ENCODE measurements at regions not wholly inside any gene's neighbourhood (a gene's known extent, or its start where the extent isn't known, plus 50 kb on each side); places are given as distances from the start of the nearest gene placed in this dataset.
"Not testable (repeated sequence)": the region's sequence is repeated elsewhere in the genome, so short reads cannot be mapped to it uniquely, and the experiment has no call there.

DNA sequence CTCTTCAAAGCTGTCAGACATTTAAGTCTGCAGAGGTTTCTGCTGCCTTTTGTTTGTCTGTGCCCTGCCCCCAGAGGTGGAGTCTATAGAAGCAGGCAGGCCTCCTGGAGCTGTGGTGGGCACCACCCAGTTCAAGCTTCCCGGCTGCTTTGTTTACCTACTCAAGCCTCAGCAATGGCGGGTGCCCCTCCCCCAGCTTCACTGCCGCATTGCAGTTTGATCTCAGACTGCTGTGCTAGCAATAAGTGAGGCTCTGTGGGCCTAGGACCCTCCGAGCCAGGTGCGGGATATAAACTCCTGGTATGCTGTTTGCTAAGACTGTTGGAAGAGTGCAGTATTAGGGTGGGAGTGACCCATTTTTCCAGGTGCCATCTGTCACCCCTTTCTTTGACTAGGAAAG, 145.5 kb downstream of the DMRT2 start:
- H4K20me1 ChIP-seq (ENCODE audit: insufficient read depth, low read length); H3K79me2 ChIP-seq (ENCODE audit: insufficient read depth, low read length); H3K36me3 ChIP-seq (ENCODE audit: insufficient read depth, low read length); H3K4me1 ChIP-seq (ENCODE audit: insufficient read depth, low read length, severe bottlenecking); H3K4me3 ChIP-seq (ENCODE audit: low read depth, low read length, poor library complexity, severe bottlenecking); H3K9me2 ChIP-seq (ENCODE audit: low read depth, low read length); H3K9me3 ChIP-seq (ENCODE audit: low read length); H3K4me2 ChIP-seq (ENCODE audit: low read length); H3K27me3 ChIP-seq (ENCODE audit: insufficient read depth, low read length); H3K27ac ChIP-seq (ENCODE audit: low read depth, low read length, poor library complexity, severe bottlenecking); H3F3A ChIP-seq (ENCODE audit: insufficient read depth, low read length); H2AFZ ChIP-seq (ENCODE audit: low read length); H3K9ac ChIP-seq (ENCODE audit: low read length): not testable (repeated sequence)

DNA sequence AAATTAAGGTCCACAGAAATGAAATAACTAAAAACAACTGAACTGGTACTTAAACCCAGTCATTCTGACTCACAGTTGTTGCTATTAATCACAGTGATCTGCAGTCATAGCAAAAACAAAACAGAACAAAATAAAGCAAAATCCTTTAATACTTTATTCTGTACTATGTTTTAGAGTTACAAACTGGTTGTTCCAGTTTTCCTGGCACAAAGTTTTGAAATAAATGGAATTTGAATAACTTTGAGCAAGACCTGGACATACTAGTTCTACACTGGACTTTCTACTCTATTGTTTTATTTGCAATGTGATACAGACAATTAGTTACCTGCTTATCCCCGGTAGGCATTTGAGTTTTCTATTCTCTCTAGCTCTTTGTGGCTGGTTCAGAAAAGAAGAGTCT, 147.9 kb downstream of the DMRT2 start:
- Histone ChIP-seq H3K27ac (ENCODE audit: low read depth, low read length, poor library complexity, severe bottlenecking) (no peak overlapping the region), H4K20me1 (ENCODE audit: insufficient read depth, low read length) (no peaks in the 10 kb centered on the region), H3K4me3 (ENCODE audit: low read depth, low read length, poor library complexity, severe bottlenecking) (no peak overlapping the region), H3K79me2 (ENCODE audit: insufficient read depth, low read length) (no peaks in the 10 kb centered on the region), H3K27me3 (ENCODE audit: insufficient read depth, low read length) (no peaks in the 10 kb centered on the region), H3K9me3 (ENCODE audit: low read length) (no peaks in the 10 kb centered on the region), H3K4me1 (ENCODE audit: insufficient read depth, low read length, severe bottlenecking) (no peaks in the 10 kb centered on the region), H3K36me3 (ENCODE audit: insufficient read depth, low read length) (no peaks in the 10 kb centered on the region), H3K9ac (ENCODE audit: low read length) (no peak overlapping the region), H2AFZ (ENCODE audit: low read length) (no peak overlapping the region), H3K4me2 (ENCODE audit: low read length) (no peak overlapping the region), H3F3A (ENCODE audit: insufficient read depth, low read length) (no peaks in the 10 kb centered on the region), H3K9me2 (ENCODE audit: low read depth, low read length) (no peaks in the 10 kb centered on the region)
- TF ChIP-seq, protein P1, sequence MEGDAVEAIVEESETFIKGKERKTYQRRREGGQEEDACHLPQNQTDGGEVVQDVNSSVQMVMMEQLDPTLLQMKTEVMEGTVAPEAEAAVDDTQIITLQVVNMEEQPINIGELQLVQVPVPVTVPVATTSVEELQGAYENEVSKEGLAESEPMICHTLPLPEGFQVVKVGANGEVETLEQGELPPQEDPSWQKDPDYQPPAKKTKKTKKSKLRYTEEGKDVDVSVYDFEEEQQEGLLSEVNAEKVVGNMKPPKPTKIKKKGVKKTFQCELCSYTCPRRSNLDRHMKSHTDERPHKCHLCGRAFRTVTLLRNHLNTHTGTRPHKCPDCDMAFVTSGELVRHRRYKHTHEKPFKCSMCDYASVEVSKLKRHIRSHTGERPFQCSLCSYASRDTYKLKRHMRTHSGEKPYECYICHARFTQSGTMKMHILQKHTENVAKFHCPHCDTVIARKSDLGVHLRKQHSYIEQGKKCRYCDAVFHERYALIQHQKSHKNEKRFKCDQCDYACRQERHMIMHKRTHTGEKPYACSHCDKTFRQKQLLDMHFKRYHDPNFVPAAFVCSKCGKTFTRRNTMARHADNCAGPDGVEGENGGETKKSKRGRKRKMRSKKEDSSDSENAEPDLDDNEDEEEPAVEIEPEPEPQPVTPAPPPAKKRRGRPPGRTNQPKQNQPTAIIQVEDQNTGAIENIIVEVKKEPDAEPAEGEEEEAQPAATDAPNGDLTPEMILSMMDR (IDR thresholded peaks at IDR 0.05; ENCODE audit: low read length): no peak
- no peak for TF ChIP-seq EZH2 (IDR thresholded peaks at IDR 0.05; ENCODE audit: borderline replicate concordance, low read length)

DNA sequence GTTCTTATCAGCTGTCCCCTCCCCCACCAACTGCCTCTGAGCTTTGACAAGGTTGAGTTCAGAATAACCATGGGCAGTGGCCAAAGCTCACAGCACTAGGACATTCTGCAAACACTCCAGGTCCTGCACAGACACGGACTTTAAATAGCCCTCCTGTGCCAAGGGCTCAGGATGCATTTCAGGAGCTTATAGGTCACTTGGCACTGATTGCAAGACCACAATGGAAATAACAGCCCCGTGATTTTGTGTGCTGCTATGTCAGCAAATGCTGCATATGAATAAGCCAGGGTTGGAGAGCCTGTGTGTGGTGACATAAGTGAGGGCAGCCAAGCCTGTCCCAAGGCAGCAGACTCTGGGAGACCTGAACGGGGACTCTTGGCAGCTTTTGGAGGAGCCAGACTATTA, 150.7 kb downstream of the DMRT2 start:
- TF ChIP-seq, protein P1 (IDR thresholded peaks at IDR 0.05; ENCODE audit: low read length): no peak
- TF ChIP-seq EZH2 (IDR thresholded peaks at IDR 0.05; ENCODE audit: borderline replicate concordance, low read length): no peak
- no peaks in the 10 kb centered on the region for H3K9me3 ChIP-seq (ENCODE audit: low read length)
- H4K20me1 ChIP-seq (ENCODE audit: insufficient read depth, low read length): no peaks in the 10 kb centered on the region
- no peak overlapping the region for H2AFZ ChIP-seq (ENCODE audit: low read length)
- no peak overlapping the region for H3K9ac ChIP-seq (ENCODE audit: low read length)
- H3K36me3 ChIP-seq (ENCODE audit: insufficient read depth, low read length): no peaks in the 10 kb centered on the region
- no peak overlapping the region for H3K4me2 ChIP-seq (ENCODE audit: low read length)
- H3K27me3 ChIP-seq (ENCODE audit: insufficient read depth, low read length): no peaks in the 10 kb centered on the region
- no peaks in the 10 kb centered on the region for H3K9me2 ChIP-seq (ENCODE audit: low read depth, low read length)
- no peaks in the 10 kb centered on the region for H3K79me2 ChIP-seq (ENCODE audit: insufficient read depth, low read length)
- no peaks in the 10 kb centered on the region for H3K4me1 ChIP-seq (ENCODE audit: insufficient read depth, low read length, severe bottlenecking)
- no peaks in the 10 kb centered on the region for H3F3A ChIP-seq (ENCODE audit: insufficient read depth, low read length)
- H3K4me3 ChIP-seq (ENCODE audit: low read depth, low read length, poor library complexity, severe bottlenecking): no peak overlapping the region
- no peak overlapping the region for H3K27ac ChIP-seq (ENCODE audit: low read depth, low read length, poor library complexity, severe bottlenecking)

DNA sequence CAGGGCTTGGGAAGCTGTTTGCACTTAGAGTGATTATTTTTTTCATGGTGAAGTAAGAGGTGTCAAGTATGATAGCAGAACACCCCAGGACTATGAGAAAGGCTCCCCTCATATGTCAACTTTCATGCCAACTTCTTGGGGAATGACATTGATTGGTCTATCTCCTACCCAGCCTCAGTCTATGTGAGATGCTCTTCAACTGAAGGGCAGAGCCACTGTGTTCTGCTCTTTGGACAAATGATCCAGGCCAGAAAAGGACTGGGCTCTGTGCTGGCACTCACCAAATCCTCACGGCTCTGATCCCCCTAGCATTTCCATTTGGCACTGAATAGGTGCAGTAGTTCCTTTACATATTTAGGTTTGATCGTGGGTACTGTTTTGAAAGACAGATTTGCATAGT, 151.1 kb downstream of the DMRT2 start:
- H3K4me3 ChIP-seq (ENCODE audit: low read depth, low read length, poor library complexity, severe bottlenecking): no peak overlapping the region
- H3K4me2 ChIP-seq (ENCODE audit: low read length): no peak overlapping the region
- H3K36me3 ChIP-seq (ENCODE audit: insufficient read depth, low read length): no peaks in the 10 kb centered on the region
- H3K9ac ChIP-seq (ENCODE audit: low read length): no peak overlapping the region
- no peaks in the 10 kb centered on the region for H3K9me2 ChIP-seq (ENCODE audit: low read depth, low read length)
- H3F3A ChIP-seq (ENCODE audit: insufficient read depth, low read length): no peaks in the 10 kb centered on the region
- no peaks in the 10 kb centered on the region for H3K79me2 ChIP-seq (ENCODE audit: insufficient read depth, low read length)
- TF ChIP-seq, protein P1 (IDR thresholded peaks at IDR 0.05; ENCODE audit: low read length): no peak
- no peak for TF ChIP-seq EZH2 (IDR thresholded peaks at IDR 0.05; ENCODE audit: borderline replicate concordance, low read length)
- no peaks in the 10 kb centered on the region for H3K9me3 ChIP-seq (ENCODE audit: low read length)
- H2AFZ ChIP-seq (ENCODE audit: low read length): no peak overlapping the region
- no peak overlapping the region for H3K27ac ChIP-seq (ENCODE audit: low read depth, low read length, poor library complexity, severe bottlenecking)
- no peaks in the 10 kb centered on the region for H3K4me1 ChIP-seq (ENCODE audit: insufficient read depth, low read length, severe bottlenecking)
- no peaks in the 10 kb centered on the region for H4K20me1 ChIP-seq (ENCODE audit: insufficient read depth, low read length)
- H3K27me3 ChIP-seq (ENCODE audit: insufficient read depth, low read length): no peaks in the 10 kb centered on the region

Measured in OCI-LY1 (cell line).